ENCODE measurements at regions not wholly inside any gene's neighbourhood (a gene's known extent, or its start where the extent isn't known, plus 50 kb on each side); places are given as distances from the start of the nearest gene placed in this dataset.

GRCh38 chr4:38519666-38520065, 144.3 kb upstream of the KLF3 start:
- TF ChIP-seq EZH2 (IDR thresholded peaks at IDR 0.05; ENCODE audit: low read depth, low read length, severe bottlenecking) (no peak), SIN3A (conservative IDR thresholded peaks at IDR 0.05 in 1 of 2, IDR thresholded peaks at IDR 0.05 in 1 of 2; ENCODE audit: low read depth in 1 of 2, low read length in 2 of 2) (no peak), ATF3 (IDR thresholded peaks at IDR 0.05; ENCODE audit: insufficient read depth, low read depth, low read length) (no peak), CREB1 (IDR thresholded peaks at IDR 0.05) (no peak), YY1 (IDR thresholded peaks at IDR 0.05; ENCODE audit: low read depth, low read length) (no peak), CTCF (IDR thresholded peaks at IDR 0.05; ENCODE audit: control extremely low read depth in 1 of 3, insufficient read depth in 1 of 3, low read depth in 1 of 3, low read length in 3 of 3) (no peak), PHF8 (conservative IDR thresholded peaks at IDR 0.05; ENCODE audit: low read depth, low read length) (no peak), GABPA (IDR thresholded peaks at IDR 0.05; ENCODE audit: borderline replicate concordance, insufficient read depth, low read length) (no peak), ZNF274 (IDR thresholded peaks at IDR 0.05; ENCODE audit: borderline replicate concordance, extremely low read depth, low read length) (no peak), EGR1 (IDR thresholded peaks at IDR 0.05; ENCODE audit: borderline replicate concordance, low read depth, low read length) (no peak), TBP (IDR thresholded peaks at IDR 0.05; ENCODE audit: low read depth, low read length) (no peak), TAF7 (optimal IDR thresholded peaks at IDR 0.05; ENCODE audit: borderline replicate concordance, low read depth, low read length) (no peak), BACH1 (IDR thresholded peaks at IDR 0.05; ENCODE audit: low read length) (no peak)
